HG02885 (cell line): ENCODE measurements at regions not wholly inside any gene's neighbourhood (a gene's known extent, or its start where the extent isn't known, plus 50 kb on each side); places are given as distances from the start of the nearest gene placed in this dataset.

Experiments used
- ATAC-seq: cut with Tn5 transposase; IDR thresholded peaks from one replicate; pipeline ENCODE4 v1.9.1; 2021; ENCODE audit warnings: mild to moderate bottlenecking; ENCODE audit not compliant: unreplicated experiment, poor library complexity

DNA sequence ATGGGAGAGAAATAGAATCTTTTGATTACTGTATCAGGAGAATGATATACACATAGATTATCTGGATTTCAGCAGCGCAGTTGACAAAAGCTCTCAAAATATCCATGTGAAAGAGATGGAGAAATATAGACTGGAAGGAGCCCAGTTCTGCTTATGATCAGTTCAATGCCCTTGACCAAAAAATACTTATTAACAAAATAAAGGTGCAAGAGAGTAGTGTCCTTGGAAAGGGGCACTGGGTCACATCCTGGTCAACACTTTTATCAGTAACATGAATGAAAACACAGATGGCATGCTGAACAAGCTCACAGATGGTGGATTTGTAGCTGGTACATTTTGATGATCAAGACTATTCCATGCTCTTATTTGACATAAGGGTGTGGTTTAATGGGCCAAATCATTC is 63.9 kb upstream of the PLEKHG1 start:
- no peak for ATAC-seq

DNA sequence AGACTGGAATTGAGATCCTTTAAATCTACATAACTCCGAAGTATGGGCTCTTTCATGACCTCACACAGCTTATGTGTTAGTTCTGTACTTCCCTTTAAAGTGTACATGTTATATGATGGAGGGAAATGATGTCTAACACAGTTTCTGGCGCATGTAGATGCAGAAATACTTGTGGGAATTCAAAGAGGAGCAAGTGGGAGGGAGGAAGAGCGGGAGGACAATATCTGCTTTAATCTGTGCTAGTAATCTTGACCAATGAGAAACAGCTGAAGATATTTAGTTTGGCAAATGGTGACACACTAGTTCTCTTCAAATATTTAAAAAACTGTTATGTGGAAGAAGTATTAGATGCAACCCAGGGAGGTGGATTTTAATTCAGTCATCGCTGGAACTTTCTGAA is 62.9 kb upstream of the PLEKHG1 start:
- no peak for ATAC-seq

DNA sequence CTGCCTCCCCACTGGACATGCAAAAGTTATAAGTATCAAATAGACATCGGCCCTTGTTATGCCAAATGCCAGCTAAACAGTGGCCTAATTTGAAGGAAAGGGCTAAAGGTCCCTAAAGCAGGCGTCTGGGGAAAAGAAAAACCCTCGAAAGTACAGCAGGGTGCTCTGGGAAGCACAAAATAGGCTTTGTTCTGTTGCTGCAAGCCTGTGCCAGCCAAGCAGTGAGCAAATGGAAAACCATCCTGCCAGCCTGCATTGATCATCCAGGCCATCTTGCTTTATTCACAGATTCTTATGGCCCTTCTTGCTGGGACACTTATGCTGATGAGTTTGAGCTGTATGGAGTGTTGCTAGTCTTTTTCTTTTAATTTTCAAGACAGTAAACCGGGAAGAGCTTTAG is 62.2 kb upstream of the PLEKHG1 start:
- no peak for ATAC-seq

DNA sequence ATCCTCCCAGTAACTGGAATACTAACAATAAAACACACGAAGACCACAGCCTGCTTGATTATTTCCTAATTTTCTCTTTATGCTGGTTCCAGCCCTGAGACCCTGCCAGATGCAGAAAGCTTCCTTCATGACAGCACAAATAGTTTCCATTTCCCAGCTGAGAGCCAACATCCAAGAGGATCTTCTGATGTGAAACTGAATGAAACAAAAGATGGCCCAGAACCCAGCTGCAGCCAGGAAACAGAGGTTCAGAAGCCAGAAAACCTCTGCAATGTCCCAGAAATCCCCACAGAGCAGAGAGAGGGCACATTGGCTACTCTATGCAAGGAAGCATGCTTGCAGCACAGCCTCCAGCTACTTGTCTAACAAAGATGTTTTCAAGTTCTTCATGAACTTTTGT is 61.8 kb upstream of the PLEKHG1 start:
- no peak for ATAC-seq

DNA sequence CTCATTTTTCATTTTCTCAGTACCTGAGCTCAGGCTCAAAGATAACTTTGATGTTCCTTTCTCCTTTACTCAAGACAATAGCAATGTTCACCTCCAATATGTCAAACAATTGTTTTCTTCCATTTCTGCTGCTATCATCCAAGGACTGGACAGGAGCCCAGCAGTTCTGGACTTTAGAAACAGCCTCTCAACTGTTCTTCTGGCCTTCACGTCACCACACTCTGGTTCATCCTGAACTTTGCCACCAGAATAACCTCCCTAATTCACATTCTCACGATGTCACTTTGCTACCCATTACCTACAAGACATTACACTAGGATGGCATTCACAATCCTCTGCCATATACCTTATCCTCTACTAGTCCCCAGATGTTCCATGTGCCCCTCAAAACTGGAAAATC is 60.6 kb upstream of the PLEKHG1 start:
- no peak for ATAC-seq

DNA sequence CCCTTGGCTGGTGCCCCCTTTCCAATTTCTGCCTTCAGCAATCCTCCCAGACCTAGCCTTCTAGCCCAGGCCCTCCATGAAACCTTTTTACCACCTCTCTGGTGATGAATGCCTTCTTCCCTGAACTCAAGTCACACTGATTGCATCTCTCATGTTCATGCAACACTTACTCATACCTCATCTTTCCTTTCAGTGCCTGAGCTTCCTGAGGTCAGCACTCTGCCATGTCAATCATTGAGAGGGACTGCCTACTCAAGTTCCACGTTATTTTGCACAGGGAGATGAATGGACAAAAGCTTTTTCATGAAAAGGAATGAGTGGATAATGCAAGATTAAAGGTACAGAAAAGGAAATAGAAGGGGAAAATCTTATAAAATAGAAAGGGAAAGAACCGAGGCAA is 60.1 kb upstream of the PLEKHG1 start:
- no peak for ATAC-seq

DNA sequence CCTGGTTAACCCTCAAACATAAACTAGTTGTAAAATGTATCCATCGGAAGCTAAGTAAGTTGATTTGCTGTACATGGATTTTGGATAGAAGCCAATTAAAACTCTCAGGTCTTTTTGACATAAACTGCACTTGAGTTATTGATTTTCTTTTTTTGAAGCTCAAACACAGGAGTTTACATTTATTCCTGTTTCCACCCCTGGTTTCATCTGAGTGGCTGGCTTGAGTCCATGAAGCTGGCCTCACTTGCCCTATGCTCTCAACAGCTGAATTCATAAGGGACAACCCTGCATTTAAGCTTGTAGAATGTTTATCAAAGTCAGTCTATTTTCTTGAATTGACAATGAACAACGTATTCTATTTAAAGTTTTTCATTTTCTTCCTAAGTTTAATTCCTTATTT is 58.1 kb upstream of the PLEKHG1 start:
- no peak for ATAC-seq

DNA sequence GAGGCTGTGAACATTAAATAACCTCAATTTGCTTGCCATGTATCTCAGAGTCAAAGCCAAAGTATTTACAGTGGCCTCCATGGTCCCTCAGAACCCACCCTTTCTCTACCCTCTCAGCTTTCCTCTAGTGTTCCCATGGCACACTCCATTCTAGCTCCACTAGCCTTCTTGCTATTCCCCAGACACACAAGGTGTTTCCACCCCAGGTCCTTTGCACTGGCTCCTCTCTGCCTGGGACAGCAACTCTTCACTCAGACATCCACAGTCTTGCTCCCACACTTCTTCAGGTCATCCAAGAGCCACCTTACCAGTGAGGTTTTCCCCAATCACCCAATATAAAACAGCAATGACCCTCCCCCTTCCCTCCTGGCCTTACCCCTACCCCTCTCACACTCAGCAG is 56.5 kb upstream of the PLEKHG1 start:
- no peak for ATAC-seq

DNA sequence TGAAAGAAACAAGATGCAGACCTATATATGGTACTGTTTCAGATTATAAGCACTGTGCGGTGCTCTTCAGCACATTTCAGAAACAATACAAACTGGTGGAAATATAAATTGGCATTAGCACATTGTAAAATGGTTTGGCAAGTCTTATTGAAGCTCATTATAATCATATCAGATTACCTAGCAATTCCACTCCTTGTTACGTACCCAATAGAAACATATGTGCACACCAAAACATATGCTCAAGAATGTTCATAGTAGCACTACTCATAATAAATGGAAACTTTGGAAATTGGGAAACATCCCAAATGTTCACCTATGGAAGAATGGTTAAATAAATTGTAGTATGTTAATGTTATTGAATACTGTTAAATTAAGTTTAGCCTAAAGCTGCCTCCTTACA is 54.9 kb upstream of the PLEKHG1 start:
- no peak for ATAC-seq

DNA sequence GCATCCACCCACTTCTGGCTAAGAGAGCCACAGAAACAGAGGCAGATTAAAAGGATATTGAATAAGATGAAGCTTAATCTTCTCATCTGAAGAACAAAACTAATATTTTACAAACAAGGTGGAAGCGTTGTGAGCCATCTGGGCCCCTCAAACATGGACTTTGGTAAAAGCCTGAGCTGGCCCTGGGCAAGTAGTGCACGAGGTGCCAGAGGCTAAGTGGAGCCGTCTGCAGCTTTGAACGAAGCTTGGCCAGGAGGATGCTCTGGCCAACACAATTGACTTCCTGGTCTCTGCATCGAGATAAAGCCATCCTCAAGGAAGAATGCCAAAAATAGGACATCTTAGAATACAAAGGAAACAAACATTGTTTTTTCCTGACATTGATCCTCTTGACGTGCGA is 53.2 kb upstream of the PLEKHG1 start:
- ATAC-seq: no peak

DNA sequence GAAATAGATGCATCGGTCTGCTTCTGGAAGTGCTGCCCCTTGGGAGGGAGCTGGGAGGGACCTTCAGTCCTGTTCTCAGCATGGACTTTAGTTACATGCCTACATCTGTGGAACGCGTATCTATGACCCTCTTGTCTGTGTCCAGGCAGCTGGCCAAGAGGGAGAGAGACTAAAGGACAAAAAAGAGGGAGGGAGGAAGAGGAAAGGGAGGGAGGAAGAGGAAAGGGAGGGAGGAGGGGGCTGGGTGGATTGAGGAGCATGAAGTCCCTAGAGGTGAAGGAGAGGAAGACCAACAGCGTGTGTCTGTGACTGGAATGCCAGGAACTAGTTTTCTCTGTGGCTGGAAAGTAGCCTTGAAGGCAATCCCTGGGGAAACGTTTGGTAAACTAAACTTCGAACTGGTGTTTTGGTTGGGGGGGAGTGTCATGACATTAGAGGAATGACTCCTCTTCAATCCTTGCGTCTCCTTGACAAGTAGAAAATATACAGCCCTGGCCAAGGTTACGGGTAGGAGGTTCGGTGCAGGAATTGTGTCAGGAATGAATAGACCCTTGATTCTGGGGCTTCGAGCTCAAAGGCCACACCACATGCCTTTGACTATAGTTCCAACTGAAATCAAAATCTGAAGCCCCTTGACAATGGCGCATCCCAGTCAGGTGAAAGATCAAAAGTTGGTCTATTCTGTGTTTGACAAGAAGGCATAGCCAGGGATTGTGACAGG is 52.0 kb upstream of the PLEKHG1 start:
- no peak for ATAC-seq

DNA sequence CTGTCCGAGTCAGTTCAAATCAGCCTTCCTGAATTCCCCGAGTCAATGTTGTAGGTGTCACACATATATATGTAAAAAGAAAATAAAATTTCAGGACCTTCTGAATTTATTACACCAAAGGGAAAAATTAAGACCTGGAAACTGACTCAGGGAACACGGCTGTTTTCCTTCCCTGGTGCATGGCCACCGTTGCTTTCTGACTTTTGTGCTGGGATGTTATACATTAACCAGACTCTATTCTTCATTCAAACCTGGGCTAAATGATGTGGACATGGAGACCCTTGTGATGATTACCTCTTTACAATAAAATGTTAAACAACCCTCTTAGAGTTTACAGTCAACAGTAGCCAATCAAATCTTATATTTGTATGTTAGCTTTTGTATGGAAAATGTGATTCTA is 51.4 kb upstream of the PLEKHG1 start:
- ATAC-seq: no peak

DNA sequence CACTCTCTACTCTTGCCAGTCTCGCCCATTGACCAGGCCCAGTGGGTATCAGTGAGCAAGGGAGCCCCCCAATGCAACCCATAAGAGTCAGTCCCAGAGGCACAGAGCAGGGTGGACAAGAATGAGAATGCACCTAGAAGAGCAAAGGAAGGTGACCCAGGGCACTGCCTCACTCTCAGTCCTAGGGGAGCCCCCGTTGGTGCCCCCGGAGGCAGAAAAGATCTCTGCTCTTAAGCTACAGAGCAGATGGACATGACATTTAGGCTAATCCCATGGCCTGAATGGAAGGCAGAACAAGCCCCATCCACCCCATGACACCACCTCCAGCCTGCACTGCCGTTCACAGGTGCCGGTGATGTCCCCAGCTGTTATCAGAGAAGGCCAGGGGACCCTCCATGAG is 50.7 kb upstream of the PLEKHG1 start:
- no peak for ATAC-seq

DNA sequence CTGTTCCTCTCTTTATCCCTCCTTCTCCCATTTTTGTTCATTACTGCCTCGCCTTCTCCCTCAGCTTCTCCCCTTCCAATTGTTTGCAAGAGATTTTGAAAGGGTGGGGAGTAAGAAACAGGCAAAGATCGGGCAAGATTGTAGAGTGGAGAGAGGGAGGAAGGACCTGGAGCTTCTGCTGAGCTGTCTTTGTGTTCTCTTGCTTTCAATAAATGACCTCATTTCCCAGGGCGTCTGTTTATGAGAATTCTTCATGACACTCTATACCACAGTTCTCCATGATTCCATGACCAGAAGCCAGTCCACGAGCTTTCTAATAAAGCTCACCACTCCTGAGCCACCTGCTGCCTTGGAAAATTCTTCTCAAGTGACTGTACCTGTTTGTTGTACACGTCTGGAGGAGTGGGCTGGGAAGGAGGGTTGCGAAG is 50.0 kb upstream of the PLEKHG1 start:
- no peak for ATAC-seq
